ENCODE measurements at regions not wholly inside any gene's neighbourhood (a gene's known extent, or its start where the extent isn't known, plus 50 kb on each side); places are given as distances from the start of the nearest gene placed in this dataset.
A peak's percentile ranks its signal among the peaks of the same experiment; 100 is the strongest.

DNA sequence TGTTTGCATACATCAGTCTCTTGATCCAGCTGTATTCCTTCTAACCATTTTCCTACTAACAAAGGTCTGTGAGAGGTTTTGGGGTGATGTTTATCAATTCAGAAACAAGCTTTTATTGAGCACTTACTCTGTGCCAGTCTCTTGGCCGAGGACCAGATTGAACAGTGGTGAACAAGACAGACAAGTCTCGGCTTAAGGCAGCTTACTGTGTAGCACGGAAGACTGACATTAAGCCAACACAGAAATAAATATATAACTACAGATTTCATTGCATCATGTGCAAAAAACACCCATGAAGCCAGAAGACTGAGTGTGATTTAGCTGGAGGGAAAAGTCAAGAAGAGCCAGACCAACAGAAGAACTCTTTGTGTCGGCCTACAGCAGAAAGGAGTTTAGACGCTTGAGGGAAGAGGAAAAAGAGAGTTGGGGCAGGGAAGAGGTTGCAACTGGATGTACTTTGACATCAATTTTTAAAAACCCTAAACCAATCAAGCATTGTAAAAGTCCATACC, 549.6 kb upstream of the CITED2 start:
- Histone ChIP-seq H3K4me1 (ENCODE audit: control insufficient read depth, insufficient read depth, low read length, poor library complexity, severe bottlenecking) (no peaks in the 10 kb centered on the region), H3K27ac (ENCODE audit: insufficient read depth, low read length, poor library complexity, severe bottlenecking) (no peak overlapping the region), H3K9me3 (ENCODE audit: control insufficient read depth in 2 of 2, low read length in 2 of 2) (no peaks in the 10 kb centered on the region), H3K27me3 (ENCODE audit: control insufficient read depth, insufficient read depth, low read length) (no peaks in the 10 kb centered on the region), H3K36me3 (ENCODE audit: control insufficient read depth, insufficient read depth, low read length) (no peaks in the 10 kb centered on the region), H3K4me3 (ENCODE audit: low read depth, low read length) (no peak overlapping the region)
- Mint-ChIP-seq H3K27me3 (peaks cover 8% of the 10 kb centered on the region), H3K27ac (no peak overlapping the region), H3K4me3 (no peak overlapping the region), H3K9me3 (peaks cover 0 to 1% (median 0%) of the 10 kb centered on the region in 7 donors), H3K4me1 (no peaks in the 10 kb centered on the region), H3K36me3 (no peaks in the 10 kb centered on the region)
- DNase-seq (no peak), ATAC-seq (ENCODE audit: low read depth in 2 of 2) (no peak)

DNA sequence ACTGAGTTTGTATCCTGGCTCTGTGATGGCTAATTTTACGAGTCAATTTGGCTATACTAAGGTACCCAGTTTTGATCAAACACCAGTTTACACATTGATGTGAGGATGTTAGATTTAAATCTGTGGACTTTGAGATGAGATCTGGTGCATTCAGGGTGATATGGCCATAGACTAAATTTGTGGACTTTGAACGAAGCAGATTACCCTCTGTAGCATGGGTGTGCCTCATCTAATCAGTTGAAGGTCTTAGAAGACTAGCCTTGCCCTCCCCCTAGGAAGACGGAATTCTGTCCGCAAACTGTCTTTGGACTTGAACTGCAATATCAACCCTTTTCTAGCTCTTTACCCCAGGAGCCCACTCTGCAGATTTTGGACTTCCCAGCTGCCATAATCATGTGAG, 547.8 kb upstream of the CITED2 start:
- ATAC-seq (ENCODE audit: low read depth in 2 of 2) (no peak), DNase-seq (no peak)
- Mint-ChIP-seq H3K4me3 (no peak overlapping the region), H3K27ac (no peak overlapping the region), H3K36me3 (no peaks in the 10 kb centered on the region), H3K27me3 (peaks cover 8% of the 10 kb centered on the region), H3K9me3 (peaks cover 0 to 1% (median 0%) of the 10 kb centered on the region in 7 donors), H3K4me1 (no peaks in the 10 kb centered on the region)
- H3K36me3 ChIP-seq (ENCODE audit: control insufficient read depth, insufficient read depth, low read length), result no peaks in the 10 kb centered on the region
- no peak overlapping the region for H3K4me3 ChIP-seq (ENCODE audit: low read depth, low read length)
- H3K4me1 ChIP-seq (ENCODE audit: control insufficient read depth, insufficient read depth, low read length, poor library complexity, severe bottlenecking), result no peaks in the 10 kb centered on the region
- no peak overlapping the region for H3K27ac ChIP-seq (ENCODE audit: insufficient read depth, low read length, poor library complexity, severe bottlenecking)
- H3K27me3 ChIP-seq (ENCODE audit: control insufficient read depth, insufficient read depth, low read length), result no peaks in the 10 kb centered on the region
- H3K9me3 ChIP-seq (ENCODE audit: control insufficient read depth in 2 of 2, low read length in 2 of 2), result no peaks in the 10 kb centered on the region

DNA sequence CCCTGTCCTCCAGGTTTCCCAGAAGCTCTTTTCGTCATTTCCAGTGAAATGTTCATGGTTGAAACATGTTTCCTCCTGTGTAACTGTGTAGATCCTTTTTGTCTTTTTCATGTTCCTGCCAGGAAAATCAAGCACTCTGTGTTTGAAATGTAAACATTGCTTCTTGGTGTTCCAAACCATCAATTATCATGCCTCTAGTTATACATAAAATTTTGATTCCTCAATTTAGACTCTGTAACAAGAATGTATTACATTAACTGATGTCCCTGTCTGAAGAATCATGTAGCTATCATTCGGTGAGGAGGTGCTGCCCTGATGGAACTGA, 546.3 kb upstream of the CITED2 start:
- H3K4me1 ChIP-seq (ENCODE audit: control insufficient read depth, insufficient read depth, low read length, poor library complexity, severe bottlenecking), result no peaks in the 10 kb centered on the region
- H3K36me3 ChIP-seq (ENCODE audit: control insufficient read depth, insufficient read depth, low read length), result no peaks in the 10 kb centered on the region
- no peak for DNase-seq
- no peaks in the 10 kb centered on the region for H3K27me3 ChIP-seq (ENCODE audit: control insufficient read depth, insufficient read depth, low read length)
- no peak overlapping the region for H3K4me3 Mint-ChIP-seq
- ATAC-seq (ENCODE audit: low read depth in 2 of 2), result no peak
- H3K27me3 Mint-ChIP-seq, result peaks cover 8% of the 10 kb centered on the region
- peaks cover 0 to 4% (median 0%) of the 10 kb centered on the region in 7 donors for H3K9me3 Mint-ChIP-seq
- H3K4me3 ChIP-seq (ENCODE audit: low read depth, low read length), result no peak overlapping the region
- H3K9me3 ChIP-seq (ENCODE audit: control insufficient read depth in 2 of 2, low read length in 2 of 2), result no peaks in the 10 kb centered on the region
- no peak overlapping the region for H3K27ac Mint-ChIP-seq
- H3K27ac ChIP-seq (ENCODE audit: insufficient read depth, low read length, poor library complexity, severe bottlenecking), result no peak overlapping the region
- no peaks in the 10 kb centered on the region for H3K36me3 Mint-ChIP-seq
- H3K4me1 Mint-ChIP-seq, result no peaks in the 10 kb centered on the region

DNA sequence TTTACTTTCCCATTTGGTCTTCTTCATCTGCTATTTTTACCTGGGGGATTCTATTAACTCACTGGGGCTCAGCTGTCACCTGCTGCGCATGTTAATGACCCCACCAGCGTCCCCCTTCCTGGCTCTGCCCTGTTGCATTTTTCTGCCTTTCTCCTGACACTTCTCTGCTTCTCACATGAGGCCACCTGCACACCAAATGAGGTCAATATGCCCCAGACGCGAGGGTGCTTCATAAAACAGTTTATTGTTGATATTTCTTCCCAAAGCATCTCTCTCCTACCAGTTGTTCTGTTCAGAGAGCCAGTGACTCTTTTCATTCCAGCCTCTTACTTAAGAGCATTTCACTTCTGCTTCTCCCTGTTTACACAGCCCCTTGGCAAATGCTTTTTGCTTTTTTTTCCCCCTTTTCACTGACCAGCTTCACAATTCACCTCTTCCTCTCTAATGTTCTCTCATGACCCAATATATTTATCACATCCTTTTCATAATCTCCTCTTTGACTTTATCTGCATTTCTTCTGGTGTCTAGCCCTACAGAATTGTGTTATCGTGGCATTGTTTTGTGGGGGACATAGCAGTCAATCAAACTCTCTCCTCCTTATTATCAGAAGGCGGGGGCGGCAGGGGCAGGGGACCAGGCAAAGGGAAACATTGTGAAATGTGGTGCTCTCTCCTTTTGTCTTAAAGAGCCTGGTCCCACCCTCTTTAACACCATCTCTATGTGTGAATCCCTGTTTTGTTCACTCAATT, 545.8 kb upstream of the CITED2 start:
- Mint-ChIP-seq H3K9me3 (peaks cover 0 to 4% (median 0%) of the 10 kb centered on the region in 7 donors), H3K4me1 (no peaks in the 10 kb centered on the region), H3K27me3 (peaks cover 8% of the 10 kb centered on the region), H3K27ac (peak overlapping the region in 1 of 3 donors; percentile 3), H3K4me3 (no peak overlapping the region), H3K36me3 (no peaks in the 10 kb centered on the region)
- no peak overlapping the region for H3K4me3 ChIP-seq (ENCODE audit: low read depth, low read length)
- no peaks in the 10 kb centered on the region for H3K4me1 ChIP-seq (ENCODE audit: control insufficient read depth, insufficient read depth, low read length, poor library complexity, severe bottlenecking)
- no peak for DNase-seq
- no peak overlapping the region for H3K27ac ChIP-seq (ENCODE audit: insufficient read depth, low read length, poor library complexity, severe bottlenecking)
- H3K9me3 ChIP-seq (ENCODE audit: control insufficient read depth in 2 of 2, low read length in 2 of 2), result no peaks in the 10 kb centered on the region
- no peak for ATAC-seq (ENCODE audit: low read depth in 2 of 2)
- H3K36me3 ChIP-seq (ENCODE audit: control insufficient read depth, insufficient read depth, low read length), result no peaks in the 10 kb centered on the region
- H3K27me3 ChIP-seq (ENCODE audit: control insufficient read depth, insufficient read depth, low read length), result no peaks in the 10 kb centered on the region

DNA sequence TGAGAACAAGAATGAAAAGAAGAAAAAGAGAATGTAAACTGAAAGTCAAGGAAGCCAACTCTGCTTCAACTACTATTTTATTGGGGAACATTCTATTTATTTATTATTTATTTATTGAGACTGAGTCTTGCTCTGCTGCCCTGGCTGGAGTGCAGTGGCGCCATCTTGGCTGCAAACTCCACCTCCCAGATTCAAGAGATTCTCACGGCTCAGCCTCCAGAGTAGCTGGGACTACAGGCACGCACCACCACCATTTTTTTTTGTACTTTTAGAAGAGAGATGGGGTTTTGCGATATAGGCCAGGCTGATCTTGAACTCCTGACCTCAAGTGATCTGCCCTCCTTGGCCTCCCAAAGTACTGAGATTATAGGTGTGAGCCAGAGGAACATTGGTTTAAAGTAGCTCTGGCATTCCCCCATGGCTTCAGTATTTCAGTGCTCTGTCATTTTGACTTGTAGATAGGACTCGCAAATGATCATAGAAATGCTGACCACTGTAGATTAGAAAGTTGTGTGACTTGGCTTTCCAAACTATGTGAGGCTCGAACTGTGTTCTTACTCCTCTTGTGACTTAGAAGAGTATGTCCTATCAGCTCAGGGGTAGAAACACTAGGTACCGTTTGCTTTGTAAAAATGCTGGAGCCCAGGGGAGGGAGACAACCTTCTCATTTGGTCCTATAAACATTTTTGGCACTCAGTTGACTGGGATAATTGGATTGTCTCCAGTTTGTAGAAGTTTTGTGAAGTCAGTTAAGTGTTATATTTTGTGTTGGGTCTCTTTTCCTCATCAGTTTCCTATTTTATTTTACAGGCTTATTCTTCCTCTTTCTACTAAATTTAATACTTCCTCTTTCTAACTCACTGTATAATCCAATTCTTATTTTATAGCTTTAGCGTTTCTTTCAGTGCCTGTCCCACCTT, 544.9 kb upstream of the CITED2 start:
- no peak overlapping the region for H3K27ac Mint-ChIP-seq
- DNase-seq (no peak), ATAC-seq (ENCODE audit: low read depth in 2 of 2) (no peak)
- H3K36me3 Mint-ChIP-seq, result no peaks in the 10 kb centered on the region
- Histone ChIP-seq H3K4me1 (ENCODE audit: control insufficient read depth, insufficient read depth, low read length, poor library complexity, severe bottlenecking) (no peaks in the 10 kb centered on the region), H3K9me3 (ENCODE audit: control insufficient read depth in 2 of 2, low read length in 2 of 2) (no peaks in the 10 kb centered on the region), H3K27ac (ENCODE audit: insufficient read depth, low read length, poor library complexity, severe bottlenecking) (no peak overlapping the region), H3K4me3 (ENCODE audit: low read depth, low read length) (no peak overlapping the region), H3K27me3 (ENCODE audit: control insufficient read depth, insufficient read depth, low read length) (peaks cover 1% of the 10 kb centered on the region), H3K36me3 (ENCODE audit: control insufficient read depth, insufficient read depth, low read length) (no peaks in the 10 kb centered on the region)
- peaks cover 8% of the 10 kb centered on the region for H3K27me3 Mint-ChIP-seq
- H3K4me3 Mint-ChIP-seq, result no peak overlapping the region
- peaks cover 0 to 4% (median 0%) of the 10 kb centered on the region in 7 donors for H3K9me3 Mint-ChIP-seq
- no peaks in the 10 kb centered on the region for H3K4me1 Mint-ChIP-seq

DNA sequence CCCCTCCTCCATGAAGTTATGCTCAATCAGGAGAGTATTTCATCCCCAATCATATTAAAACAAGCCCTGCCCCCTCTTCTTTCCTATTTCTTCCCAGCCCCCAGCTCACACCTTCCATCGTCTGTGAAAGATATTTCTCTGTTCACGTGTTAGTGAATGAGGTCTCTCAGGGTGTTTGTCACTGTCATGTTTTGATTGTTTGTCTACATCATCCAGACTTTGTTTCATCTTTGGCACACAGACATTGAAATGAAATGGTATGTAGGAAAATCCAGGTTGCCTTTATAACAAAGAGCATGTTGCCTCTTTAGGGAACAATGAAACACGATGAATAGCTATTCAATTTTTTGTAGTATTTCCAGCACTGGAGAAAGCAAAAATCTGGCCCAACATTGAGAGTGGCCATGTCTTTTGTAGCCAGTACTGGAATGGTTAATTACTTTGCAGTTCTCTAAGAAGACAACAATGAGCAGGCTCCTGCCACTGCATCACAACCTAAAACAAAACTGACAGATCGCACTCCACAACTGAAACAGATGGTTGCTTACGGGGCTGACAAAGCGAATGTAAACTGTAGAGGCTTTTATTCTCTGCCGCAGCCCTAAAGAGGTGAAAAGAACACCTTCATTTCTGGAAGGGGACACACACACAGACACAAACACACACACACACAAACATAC, 543.6 kb upstream of the CITED2 start:
- H3K27ac Mint-ChIP-seq, result no peak overlapping the region
- Histone ChIP-seq H3K9me3 (ENCODE audit: control insufficient read depth in 2 of 2, low read length in 2 of 2) (no peaks in the 10 kb centered on the region), H3K4me1 (ENCODE audit: control insufficient read depth, insufficient read depth, low read length, poor library complexity, severe bottlenecking) (no peaks in the 10 kb centered on the region), H3K27ac (ENCODE audit: insufficient read depth, low read length, poor library complexity, severe bottlenecking) (no peak overlapping the region), H3K36me3 (ENCODE audit: control insufficient read depth, insufficient read depth, low read length) (no peaks in the 10 kb centered on the region), H3K4me3 (ENCODE audit: low read depth, low read length) (no peak overlapping the region), H3K27me3 (ENCODE audit: control insufficient read depth, insufficient read depth, low read length) (peaks cover 1% of the 10 kb centered on the region)
- no peak overlapping the region for H3K4me3 Mint-ChIP-seq
- H3K36me3 Mint-ChIP-seq, result no peaks in the 10 kb centered on the region
- DNase-seq (no peak), ATAC-seq (ENCODE audit: low read depth in 2 of 2) (no peak)
- H3K9me3 Mint-ChIP-seq, result peaks cover 0 to 4% (median 0%) of the 10 kb centered on the region in 7 donors
- H3K27me3 Mint-ChIP-seq, result peaks cover 8% of the 10 kb centered on the region
- H3K4me1 Mint-ChIP-seq, result no peaks in the 10 kb centered on the region

DNA sequence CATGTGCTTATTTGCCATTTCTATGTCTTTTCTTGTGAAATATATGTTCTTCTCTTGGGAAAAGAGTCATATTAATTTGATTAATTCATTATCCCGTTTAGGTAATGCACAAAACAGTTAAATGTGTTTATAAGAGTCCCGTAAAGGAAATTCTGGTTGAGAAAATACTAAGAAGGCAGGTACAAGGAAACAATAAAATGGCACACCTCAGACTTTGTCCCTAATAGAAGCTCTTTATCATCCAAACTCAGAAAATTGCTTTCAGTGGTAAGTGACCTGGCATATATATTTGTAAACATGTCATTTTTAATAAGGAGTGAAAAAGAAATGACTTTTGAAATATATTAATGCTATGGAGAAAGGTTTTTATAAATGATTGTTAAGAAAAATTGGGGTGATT, 540.5 kb upstream of the CITED2 start:
- Mint-ChIP-seq H3K36me3 (no peaks in the 10 kb centered on the region), H3K4me3 (no peak overlapping the region), H3K9me3 (peaks cover 0 to 2% (median 0%) of the 10 kb centered on the region in 7 donors), H3K27ac (no peak overlapping the region), H3K27me3 (peaks cover 10% of the 10 kb centered on the region), H3K4me1 (no peaks in the 10 kb centered on the region)
- H3K36me3 ChIP-seq (ENCODE audit: control insufficient read depth, insufficient read depth, low read length), result no peaks in the 10 kb centered on the region
- no peak overlapping the region for H3K4me3 ChIP-seq (ENCODE audit: low read depth, low read length)
- H3K9me3 ChIP-seq (ENCODE audit: control insufficient read depth in 2 of 2, low read length in 2 of 2), result no peaks in the 10 kb centered on the region
- no peaks in the 10 kb centered on the region for H3K4me1 ChIP-seq (ENCODE audit: control insufficient read depth, insufficient read depth, low read length, poor library complexity, severe bottlenecking)
- ATAC-seq (ENCODE audit: low read depth in 2 of 2) (no peak), DNase-seq (no peak)
- H3K27ac ChIP-seq (ENCODE audit: insufficient read depth, low read length, poor library complexity, severe bottlenecking), result no peak overlapping the region
- H3K27me3 ChIP-seq (ENCODE audit: control insufficient read depth, insufficient read depth, low read length), result peaks cover 1% of the 10 kb centered on the region

All from CD4-positive, CD25-positive, alpha-beta regulatory T cell (primary cell).